ENCODE measurements at regions not wholly inside any gene's neighbourhood (a gene's known extent, or its start where the extent isn't known, plus 50 kb on each side); places are given as distances from the start of the nearest gene placed in this dataset.

GRCh38 chr5:85337435-85337834 is 952.8 kb upstream of the EDIL3 start:
- no peak overlapping the region for H3K4ac ChIP-seq (replicated peaks; ENCODE audit: insufficient read length, low read depth, low read length)
- CTCF ChIA-PET (ENCODE audit: partially characterized antibody) = no interaction called here
- FAIRE-seq (no peak), DNase-seq (ENCODE audit: low read depth in 1 of 2, low spot score in 2 of 2) (no peak)
- no peak overlapping the region for H3K56ac ChIP-seq (replicated peaks; ENCODE audit: insufficient read length, low read depth, low read length)
- WGBS, 2 experiments (ENCODE audit: extremely low coverage in 1 of 2, insufficient coverage in 1 of 2, insufficient read length in 1 of 2, insufficient replicate concordance in 2 of 2, low coverage in 1 of 2, low lambda C conversion rate in 2 of 2, missing lambda C conversion rate in 1 of 2) = 94% methylated on average over 5 of the region's 5 CpGs; no CpG with 5 or more reads in 1 of the 2 experiments
- H3K4me2 ChIP-seq (ENCODE audit: insufficient read depth in 1 of 2, low read depth in 2 of 2, low read length in 2 of 2) = no peak overlapping the region
- no peaks in the 10 kb centered on the region for H3K23me2 ChIP-seq (ENCODE audit: low read depth, low read length)
- no peak overlapping the region for H3K4me3 ChIP-seq (ENCODE audit: extremely low read depth in 1 of 4, insufficient read depth in 2 of 4, low read depth in 3 of 4, low read length in 4 of 4)
- H3K14ac ChIP-seq (ENCODE audit: insufficient read length) = no peak overlapping the region
- no peak overlapping the region for H3K23ac ChIP-seq (ENCODE audit: insufficient read length)
- H3K4me1 ChIP-seq (replicated peaks in 1 of 4; ENCODE audit: control insufficient read depth in 3 of 4, insufficient read depth in 4 of 4, low read length in 3 of 4) = no peaks in the 10 kb centered on the region
- no peak overlapping the region for H2BK12ac ChIP-seq (ENCODE audit: low read depth, low read length)
- no peak overlapping the region for H4K5ac ChIP-seq (ENCODE audit: insufficient read length, low read depth, low read length)
- H4K8ac ChIP-seq (ENCODE audit: extremely low read depth, insufficient read depth, low read length) = no peak overlapping the region
- H3K79me1 ChIP-seq (ENCODE audit: low read depth, low read length) = no peaks in the 10 kb centered on the region
- H3K9ac ChIP-seq (replicated peaks in 1 of 4; ENCODE audit: extremely low read depth in 1 of 4, low read depth in 3 of 4, low read length in 3 of 4) = no peak overlapping the region
- no peak overlapping the region for H2BK120ac ChIP-seq (replicated peaks; ENCODE audit: low read depth, low read length)
- no peak overlapping the region for H2BK15ac ChIP-seq (ENCODE audit: low read length)
- no peak overlapping the region for H3K27ac ChIP-seq (ENCODE audit: low read depth, low read length)
- no peak overlapping the region for H2AK5ac ChIP-seq (ENCODE audit: low read depth, low read length)
- H3K9me3 ChIP-seq (ENCODE audit: insufficient read depth in 2 of 2, low read depth in 1 of 2, low read length in 1 of 2) = no peaks in the 10 kb centered on the region
- no peaks in the 10 kb centered on the region for H3K36me3 ChIP-seq (ENCODE audit: control insufficient read depth in 2 of 4, insufficient read depth in 4 of 4, low read length in 3 of 4)
- H3K79me2 ChIP-seq (ENCODE audit: control insufficient read depth in 1 of 2, insufficient read depth in 2 of 2, low read length in 2 of 2) = no peaks in the 10 kb centered on the region
- no peaks in the 10 kb centered on the region for H3K27me3 ChIP-seq (replicated peaks in 1 of 4; ENCODE audit: control insufficient read depth in 3 of 4, extremely low read depth in 1 of 4, insufficient read depth in 3 of 4, low read length in 3 of 4)
- no peak overlapping the region for H4K91ac ChIP-seq (replicated peaks; ENCODE audit: insufficient read length, low read length)
- POLR2A ChIA-PET (ENCODE audit: partially characterized antibody) = no interaction called here
- no peak overlapping the region for H2AFZ ChIP-seq (ENCODE audit: low read length)
- no peaks in the 10 kb centered on the region for H4K20me1 ChIP-seq (replicated peaks in 1 of 2; ENCODE audit: control insufficient read depth in 1 of 2, insufficient read depth in 2 of 2, low read length in 2 of 2)
- no peak overlapping the region for H2BK5ac ChIP-seq (ENCODE audit: low read depth, low read length)
- H3K18ac ChIP-seq (ENCODE audit: extremely low read depth, low read length) = no peak overlapping the region
- no peak overlapping the region for H2BK20ac ChIP-seq (ENCODE audit: low read length)
- no peak for TF ChIP-seq SRF (IDR thresholded peaks at IDR 0.05; ENCODE audit: low read depth, low read length)
- no peak for TF ChIP-seq POLR2A (IDR thresholded peaks at IDR 0.05; ENCODE audit: control extremely low read depth in 1 of 2, low read depth in 2 of 2, low read length in 2 of 2)
- TF ChIP-seq CHD1 (IDR thresholded peaks at IDR 0.05; ENCODE audit: low read depth, low read length) = no peak
- no peak for TF ChIP-seq SP1 (IDR thresholded peaks at IDR 0.05; ENCODE audit: low read depth, low read length)
- TF ChIP-seq CHD2 (IDR thresholded peaks at IDR 0.05; ENCODE audit: low read length) = no peak
- no peak for TF ChIP-seq KDM4A (IDR thresholded peaks at IDR 0.05; ENCODE audit: low read depth, low read length, severe bottlenecking)
- TF ChIP-seq KDM1A (IDR thresholded peaks at IDR 0.05; ENCODE audit: borderline replicate concordance, low read length) = no peak
- no peak for TF ChIP-seq CTCF (IDR thresholded peaks at IDR 0.05; ENCODE audit: control extremely low read depth in 1 of 3, insufficient read depth in 1 of 3, low read depth in 1 of 3, low read length in 3 of 3)

Data from H1 (cell line).